NCI-H187 (cell line): ENCODE measurements at regions not wholly inside any gene's neighbourhood (a gene's known extent, or its start where the extent isn't known, plus 50 kb on each side); places are given as distances from the start of the nearest gene placed in this dataset.
"Not testable (repeated sequence)": the region's sequence is repeated elsewhere in the genome, so short reads cannot be mapped to it uniquely, and the experiment has no call there.

Experiments
- DNase-seq, 2 experiments: peaks; one replicate each; lab custom pipeline; 2025; lab: John Stamatoyannopoulos, UW

GRCh38 chr10:55747244-55747643, 613.8 kb downstream of the ZWINT start:
- DNase-seq, result no peak

DNA sequence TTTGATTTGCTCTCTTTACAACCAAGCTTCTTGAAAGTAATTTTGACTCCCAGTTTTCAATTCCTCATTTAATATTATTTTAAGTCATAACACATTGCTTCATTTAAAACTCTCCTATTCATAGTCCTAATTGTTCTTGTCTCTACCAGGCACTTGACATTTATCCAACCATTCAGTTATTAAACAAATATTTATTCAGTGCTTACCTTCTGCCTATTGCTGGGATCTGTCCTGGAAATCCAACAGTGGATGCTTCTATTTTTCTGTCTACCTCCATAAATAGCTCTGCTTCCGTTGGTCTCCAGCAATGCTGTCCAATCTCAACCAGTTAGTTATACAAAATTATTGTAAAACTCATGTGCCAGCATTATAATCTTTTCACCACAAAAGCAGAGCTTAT, 615.1 kb downstream of the ZWINT start:
- no peak for DNase-seq

DNA sequence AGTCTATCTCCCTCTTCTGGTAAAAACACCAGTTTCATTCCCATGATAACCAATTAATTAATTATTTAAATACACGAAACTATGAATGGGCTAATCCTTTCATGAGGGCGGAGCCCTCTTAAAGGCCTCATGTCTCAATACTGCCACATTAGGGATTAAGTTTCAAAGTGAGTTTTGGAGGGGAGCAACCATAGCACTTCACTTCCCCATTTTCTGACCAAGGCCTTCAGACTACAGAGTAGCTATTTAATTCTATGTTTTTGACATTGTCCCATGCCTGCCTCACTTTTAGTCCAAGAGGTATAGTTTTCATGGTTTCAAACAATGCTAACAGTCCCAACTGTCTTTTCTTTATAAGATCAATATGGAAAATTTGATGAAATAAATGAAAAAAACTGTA, 618.6 kb downstream of the ZWINT start:
- no peak for DNase-seq

DNA sequence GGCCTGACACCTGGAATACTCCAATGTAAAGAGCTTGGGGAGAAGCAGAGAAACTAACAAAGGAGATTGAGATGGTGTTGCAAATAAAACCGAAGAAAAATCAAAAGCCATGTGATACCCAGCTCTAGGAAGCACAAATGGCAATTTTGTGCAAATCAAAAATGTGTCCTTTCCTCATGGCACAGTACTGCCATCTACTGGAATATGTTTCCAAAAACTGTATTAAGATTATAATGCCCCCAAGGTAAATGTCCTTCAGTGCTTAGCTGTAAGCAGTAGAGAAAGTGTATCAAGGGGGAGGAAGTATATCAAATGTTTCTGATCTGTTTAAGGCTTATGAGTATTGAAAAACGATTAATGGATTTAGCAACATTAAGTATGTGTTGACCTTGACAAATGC, 620.3 kb downstream of the ZWINT start:
- DNase-seq, result not testable (repeated sequence)

GRCh38 chr10:55740110-55740509, 620.9 kb downstream of the ZWINT start:
- DNase-seq, result no peak

DNA sequence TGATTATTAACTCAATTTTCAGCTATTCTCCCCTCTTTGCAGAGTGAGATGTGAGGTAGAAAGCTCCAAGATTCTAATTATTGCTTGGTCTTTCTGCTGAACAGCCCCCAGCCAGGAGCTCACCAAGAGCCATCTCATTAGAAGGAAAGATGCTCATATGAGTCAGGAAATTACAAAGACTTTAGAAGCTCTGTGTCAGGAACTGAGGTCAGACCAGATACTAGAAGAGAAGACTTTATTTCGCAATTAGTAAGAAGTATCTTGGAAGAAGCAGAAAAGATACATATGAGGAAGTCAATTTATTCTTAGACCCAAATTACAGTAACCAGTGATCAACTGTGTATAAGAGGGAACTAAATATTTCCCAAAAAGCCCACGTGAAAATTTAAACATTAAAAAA, 626.9 kb downstream of the ZWINT start:
- no peak for DNase-seq

DNA sequence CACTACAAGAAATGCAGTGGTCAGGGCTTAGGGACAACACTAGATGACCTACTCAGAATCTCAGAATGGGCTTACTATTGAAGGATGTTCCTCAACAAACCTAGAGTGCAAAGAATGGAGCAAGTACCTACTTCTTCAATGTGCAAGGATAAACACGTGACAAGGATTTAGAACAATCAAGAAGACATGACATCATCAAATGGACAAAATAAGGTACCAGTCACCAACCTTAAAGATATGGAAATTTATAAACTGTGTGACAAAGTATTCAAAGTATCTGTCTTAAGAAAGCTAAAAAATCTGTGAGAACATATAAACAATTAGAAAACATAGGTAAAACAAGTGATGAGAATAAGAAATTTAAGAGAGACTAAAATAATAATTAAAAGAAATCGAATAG, 656.1 kb downstream of the ZWINT start:
- no peak for DNase-seq

GRCh38 chr10:55668326-55668922, 692.6 kb downstream of the ZWINT start:
- DNase-seq, result no peak

DNA sequence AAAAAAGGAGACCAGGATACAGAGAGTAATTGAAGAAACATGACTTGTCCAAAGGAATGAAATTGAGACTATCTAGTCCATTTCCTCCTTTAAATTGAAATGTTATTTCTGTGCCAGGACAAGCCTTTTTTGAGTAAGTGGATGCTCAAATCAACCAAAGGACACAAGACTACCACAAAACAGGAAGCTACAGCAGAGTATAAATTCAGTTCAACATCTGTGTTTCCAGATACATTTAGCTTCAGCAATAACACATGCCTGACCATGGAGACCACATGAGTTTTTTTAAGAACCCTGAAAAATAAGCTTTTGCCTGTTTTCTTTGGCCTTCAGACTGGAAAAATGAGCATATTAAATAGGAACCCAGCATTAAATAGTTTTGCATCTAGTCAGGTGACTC, 707.5 kb downstream of the ZWINT start:
- DNase-seq, result no peak

- no peak for DNase-seq
Observed at GRCh38 chr10:55641601-55642000, 719.5 kb downstream of the ZWINT start.

GRCh38 chr10:55631071-55631654, 729.9 kb downstream of the ZWINT start:
- peak in 1 of 2 experiments; percentile 14 for DNase-seq

DNA sequence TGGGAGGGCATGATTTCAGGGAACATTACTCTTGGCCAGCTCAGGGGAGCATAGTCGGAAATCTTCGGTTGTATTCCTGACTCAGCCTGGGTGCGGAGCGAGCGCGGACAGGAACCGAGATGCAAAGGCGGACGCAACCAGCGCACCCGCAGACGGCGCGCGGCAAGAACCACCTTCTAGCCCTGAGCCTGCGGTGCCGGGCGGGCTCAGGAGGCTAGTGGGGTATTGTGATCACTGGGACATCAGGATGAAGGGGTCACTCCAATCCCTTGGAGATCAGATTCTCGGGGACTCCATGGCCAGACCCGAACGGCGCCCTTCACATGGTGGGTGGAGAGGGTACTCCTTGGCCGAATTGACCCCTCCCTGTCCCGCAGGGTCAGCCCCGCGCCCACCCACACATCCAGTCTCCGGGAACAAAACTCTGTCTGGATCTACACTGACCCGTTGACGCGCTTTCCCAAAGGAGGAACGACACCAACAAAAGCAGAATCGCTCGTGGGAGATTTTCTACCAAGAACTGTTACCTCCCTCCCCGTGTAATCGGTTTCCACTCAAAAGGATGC, 730.5 kb downstream of the ZWINT start:
- no peak for DNase-seq

- no peak for DNase-seq
Observed at GRCh38 chr10:55629793-55630490, 731.1 kb downstream of the ZWINT start.

DNA sequence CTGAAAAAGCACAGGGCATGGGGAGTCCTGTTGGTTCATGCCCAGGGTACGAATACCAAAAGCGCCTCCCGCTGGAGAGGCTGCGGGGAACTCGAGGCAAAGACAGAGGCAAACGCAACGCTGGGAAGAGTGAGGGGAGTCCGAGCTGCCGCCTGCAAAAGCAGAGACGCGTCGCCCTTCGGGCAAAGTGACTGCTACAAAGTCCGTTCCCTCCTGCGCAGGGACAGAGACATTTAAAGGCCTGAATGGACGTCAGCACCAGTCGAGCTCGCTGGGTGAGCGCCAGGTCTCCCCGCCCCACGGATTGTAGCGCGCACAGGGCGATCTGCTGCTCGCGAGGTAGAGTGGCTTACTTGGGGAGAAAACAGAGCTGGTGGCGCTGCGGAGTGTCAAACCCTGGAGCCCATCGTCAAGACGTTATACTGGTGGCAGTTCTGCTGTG, 732.8 kb downstream of the ZWINT start:
- DNase-seq, result no peak

- no peak for DNase-seq
Observed at GRCh38 chr10:55627501-55628051, 733.5 kb downstream of the ZWINT start.

- not testable (repeated sequence) for DNase-seq
Observed at GRCh38 chr10:55601690-55602478, 759.2 kb downstream of the ZWINT start.

- no peak for DNase-seq
Observed at GRCh38 chr10:55551603-55552002, 750.6 kb upstream of the PCDH15 start.

DNA sequence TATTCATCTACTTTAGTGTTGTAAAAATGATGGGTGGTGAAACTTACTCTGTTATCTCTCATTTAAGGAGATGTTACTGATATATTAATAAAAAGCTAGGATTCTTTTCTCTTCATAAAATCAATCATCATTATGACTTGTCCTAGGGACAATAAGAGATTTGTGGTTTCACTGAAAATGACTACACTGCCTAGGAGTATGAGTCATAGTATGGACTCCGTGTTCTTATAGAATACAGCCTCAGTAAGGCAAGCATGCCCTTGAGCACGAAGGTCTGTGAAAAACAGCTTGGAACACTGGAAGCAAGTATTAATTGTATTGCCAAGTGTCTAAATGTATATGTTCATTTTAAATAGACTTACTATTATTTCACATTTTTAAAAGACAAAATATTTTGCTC, 749.2 kb upstream of the PCDH15 start:
- DNase-seq, result no peak

- not testable (repeated sequence) for DNase-seq
Observed at GRCh38 chr10:55537497-55537896, 736.5 kb upstream of the PCDH15 start.

DNA sequence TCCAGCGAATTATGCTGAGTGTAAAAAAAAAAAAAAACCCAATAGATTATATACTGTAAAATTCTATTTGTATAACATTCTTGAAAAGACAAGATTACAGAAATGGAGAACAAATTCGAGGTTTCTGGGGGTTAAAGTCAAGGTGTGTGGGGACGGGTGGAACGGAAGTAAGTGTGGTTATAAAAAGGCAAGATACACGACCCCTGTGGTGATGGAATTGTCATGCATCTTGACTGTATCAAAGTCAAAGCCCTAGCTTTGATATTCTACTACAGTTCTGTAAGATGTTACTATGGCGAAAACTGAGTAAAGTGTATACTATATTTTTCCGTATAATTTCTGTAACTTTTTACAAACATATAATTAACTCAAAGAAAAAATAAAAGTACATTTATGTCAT, 718.2 kb upstream of the PCDH15 start:
- DNase-seq, result no peak

GRCh38 chr10:55518416-55518815, 717.4 kb upstream of the PCDH15 start:
- not testable (repeated sequence) for DNase-seq

- no peak for DNase-seq
Observed at GRCh38 chr10:55509168-55509567, 708.1 kb upstream of the PCDH15 start.
